Esophagus squamous epithelium (tissue), 4 donors: ENCODE measurements at regions not wholly inside any gene's neighbourhood (a gene's known extent, or its start where the extent isn't known, plus 50 kb on each side); places are given as distances from the start of the nearest gene placed in this dataset.

Experiments
- POLR2A ChIP-seq, 4 donors: fragments of 450-650 bp; IDR thresholded peaks; one replicate each; pipeline ENCODE4 v1.6.1; 2017; ENCODE audit warnings: antibody characterized with exemption in 4 of 4, mild to moderate bottlenecking in 4 of 4, moderate library complexity in 3 of 4
- TF ChIP-seq, protein P1 (sequence below), 6 experiments: fragments of 450-650 bp in 4 of 6; fragments of 200-600 bp in 2 of 6; sonication (generic) in 2 of 6; IDR thresholded peaks; one replicate each; pipeline ENCODE4 v1.5.1; 2016 to 2019; ENCODE audit warnings: antibody characterized with exemption in 6 of 6, mild to moderate bottlenecking in 4 of 6, moderate library complexity in 4 of 6

DNA sequence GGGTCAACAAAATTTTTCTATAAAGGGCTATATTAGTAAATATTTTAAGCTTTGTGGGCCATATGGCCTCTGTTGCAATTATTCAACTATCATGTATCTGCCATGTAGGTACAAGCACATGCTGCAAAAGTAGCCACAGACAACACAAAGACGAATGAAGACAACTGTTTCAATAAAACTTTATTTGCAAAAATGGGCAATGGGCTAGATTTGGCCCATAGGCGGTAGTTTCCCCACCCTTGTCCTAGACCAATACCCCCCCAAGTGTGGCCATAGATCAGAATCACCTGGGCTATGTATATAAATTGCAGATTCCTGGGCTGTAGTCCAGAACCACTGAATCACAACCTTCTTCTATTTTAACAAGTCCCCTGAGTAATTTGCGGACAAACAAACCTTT lies 331.0 kb upstream of the PSMD7 start:
- TF ChIP-seq, protein P1, sequence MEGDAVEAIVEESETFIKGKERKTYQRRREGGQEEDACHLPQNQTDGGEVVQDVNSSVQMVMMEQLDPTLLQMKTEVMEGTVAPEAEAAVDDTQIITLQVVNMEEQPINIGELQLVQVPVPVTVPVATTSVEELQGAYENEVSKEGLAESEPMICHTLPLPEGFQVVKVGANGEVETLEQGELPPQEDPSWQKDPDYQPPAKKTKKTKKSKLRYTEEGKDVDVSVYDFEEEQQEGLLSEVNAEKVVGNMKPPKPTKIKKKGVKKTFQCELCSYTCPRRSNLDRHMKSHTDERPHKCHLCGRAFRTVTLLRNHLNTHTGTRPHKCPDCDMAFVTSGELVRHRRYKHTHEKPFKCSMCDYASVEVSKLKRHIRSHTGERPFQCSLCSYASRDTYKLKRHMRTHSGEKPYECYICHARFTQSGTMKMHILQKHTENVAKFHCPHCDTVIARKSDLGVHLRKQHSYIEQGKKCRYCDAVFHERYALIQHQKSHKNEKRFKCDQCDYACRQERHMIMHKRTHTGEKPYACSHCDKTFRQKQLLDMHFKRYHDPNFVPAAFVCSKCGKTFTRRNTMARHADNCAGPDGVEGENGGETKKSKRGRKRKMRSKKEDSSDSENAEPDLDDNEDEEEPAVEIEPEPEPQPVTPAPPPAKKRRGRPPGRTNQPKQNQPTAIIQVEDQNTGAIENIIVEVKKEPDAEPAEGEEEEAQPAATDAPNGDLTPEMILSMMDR (IDR thresholded peaks at IDR 0.05) = no peak
- TF ChIP-seq POLR2A (IDR thresholded peaks at IDR 0.05) = no peak
